HCT116 (cell line): ENCODE measurements at regions not wholly inside any gene's neighbourhood (a gene's known extent, or its start where the extent isn't known, plus 50 kb on each side); places are given as distances from the start of the nearest gene placed in this dataset.

Experiments
- ATAC-seq: fragments of 200-7000 bp; cut with Tn5 transposase; 2 replicates; pipeline ENCODE4 v1.9.1; 2020; ENCODE audit warnings: mild to moderate bottlenecking, moderate library complexity
- BruUV-seq: library from RNA; stranded (reverse); fragments of 400-500 nt; replicated peaks from 2 replicates; lab custom pipeline; 2021; lab: Mats Ljungman, UMichigan
- CTCF ChIA-PET: fragments of 300-600 bp; sonication (Branson Sonifier 250); formaldehyde crosslinking; loops from one replicate; lab custom pipeline; 2021; ENCODE audit warnings: antibody characterized with exemption; lab: Charles Lee
- POLR2A ChIA-PET: fragments of 300-600, 350-600 bp; sonication (Branson Sonifier 250); formaldehyde crosslinking; loops from one replicate; lab custom pipeline; 2021; ENCODE audit warnings: antibody characterized with exemption; lab: Charles Lee
- RAD21 ChIA-PET, 2 experiments: fragments of 300-600 bp; sonication (Branson Sonifier 250); formaldehyde crosslinking; loops; one replicate each; lab custom pipeline; 2023; ENCODE audit warnings: low total read pairs in 2 of 2; ENCODE audit not compliant: uncharacterized antibody in 2 of 2, unreplicated experiment in 2 of 2, low non-redundant PET in 1 of 2; lab: Charles Lee
- DNase-seq: peaks from one replicate; pipeline ENCODE4 v3.0.0-alpha.2; 2010; ENCODE audit warnings: low read depth, low spot score
- H2AFZ ChIP-seq: fragments of 200-600 bp; shearing (Covaris generic), sonication (generic); 2 replicates; pipeline ENCODE4 v1.6.1; 2017; ENCODE audit warnings: low read depth, mixed run types, mixed read lengths, antibody characterized with exemption, low read length; ENCODE audit not compliant: poor library complexity, severe bottlenecking
- H3K27ac ChIP-seq: 2 replicates; pipeline ENCODE4 v1.5.1; 2012; ENCODE audit warnings: low read depth, low read length
- H3K27me3 ChIP-seq: fragments of 200-600 bp; sonication (generic); 2 replicates; pipeline ENCODE4 v1.6.1; 2016; ENCODE audit warnings: mixed run types, low read length, mixed read lengths; ENCODE audit not compliant: insufficient read depth
- H3K36me3 ChIP-seq, 2 experiments: fragments of 200-500 bp in 1 of 2; fragments of 200-600 bp in 1 of 2; sonication (Bioruptor generic) in 1 of 2; sonication (generic) in 1 of 2; 2 replicates each; pipeline versions ENCODE4 v1.5.1 to v1.6.1; 2014 to 2016; ENCODE audit warnings: low read length in 2 of 2, inconsistent platforms in 1 of 2, mixed read lengths in 1 of 2, mixed run types in 1 of 2; ENCODE audit not compliant: insufficient read depth in 2 of 2, control insufficient read depth in 1 of 2
- H3K4me1 ChIP-seq, 2 experiments: fragments of 200-600 bp in 1 of 2; sonication (generic) in 1 of 2; 2 replicates each; pipeline versions ENCODE4 v1.5.1 to v1.6.1; 2012 to 2017; ENCODE audit warnings: low read length in 2 of 2, inconsistent platforms in 1 of 2, mild to moderate bottlenecking in 1 of 2, mixed read lengths in 1 of 2, mixed run types in 1 of 2, moderate library complexity in 1 of 2; ENCODE audit not compliant: insufficient read depth in 2 of 2, control insufficient read depth in 1 of 2
- H3K4me2 ChIP-seq: fragments of 200-600 bp; sonication (generic); 2 replicates; pipeline ENCODE4 v1.6.1; 2017; ENCODE audit warnings: mixed run types, low read length, mixed read lengths
- H3K4me3 ChIP-seq, 2 experiments: fragments of 200-600 bp in 1 of 2; sonication (generic) in 1 of 2; replicated peaks in 1 of 2; 2 replicates each; pipeline ENCODE4 v1.5.1; 2011 to 2016; ENCODE audit warnings: low read length in 2 of 2, control low read depth in 1 of 2, low read depth in 1 of 2, mild to moderate bottlenecking in 1 of 2, mixed read lengths in 1 of 2, mixed run types in 1 of 2
- H3K79me2 ChIP-seq: fragments of 200-600 bp; sonication (generic); 2 replicates; pipeline ENCODE4 v1.6.1; 2017; ENCODE audit warnings: mild to moderate bottlenecking, mixed run types, low read length, moderate library complexity, mixed read lengths; ENCODE audit not compliant: insufficient read depth
- H3K9ac ChIP-seq: fragments of 200-600 bp; sonication (generic); 2 replicates; pipeline ENCODE4 v1.6.1; 2016; ENCODE audit warnings: low read length, mixed read lengths
- H3K9me2 ChIP-seq: fragments of 200-600 bp; sonication (generic), shearing (Covaris generic); 2 replicates; pipeline ENCODE4 v1.6.1; 2017; ENCODE audit warnings: mixed run types, mild to moderate bottlenecking, moderate library complexity; ENCODE audit not compliant: insufficient read depth
- H3K9me3 ChIP-seq, 2 experiments: fragments of 200-500 bp in 1 of 2; fragments of 200-600 bp in 1 of 2; sonication (Bioruptor generic) in 1 of 2; sonication (generic) in 1 of 2; 2 replicates each; pipeline ENCODE4 v1.6.1; 2014 to 2017; ENCODE audit warnings: low read length in 2 of 2, mixed read lengths in 2 of 2, inconsistent platforms in 1 of 2, low read depth in 1 of 2, mild to moderate bottlenecking in 1 of 2, mixed run types in 1 of 2, moderate library complexity in 1 of 2; ENCODE audit not compliant: control insufficient read depth in 1 of 2, insufficient read depth in 1 of 2
- H4K20me1 ChIP-seq: fragments of 200-600 bp; sonication (generic), shearing (Covaris generic); 2 replicates; pipeline ENCODE4 v1.6.1; 2017; ENCODE audit warnings: mixed run types, mild to moderate bottlenecking, moderate library complexity; ENCODE audit not compliant: insufficient read depth
- ATF3 ChIP-seq: IDR thresholded peaks from 2 replicates; pipeline ENCODE4 v1.6.1; 2012
- CBX3 ChIP-seq: IDR thresholded peaks from 2 replicates; pipeline ENCODE4 v1.6.1; 2012; ENCODE audit warnings: low read depth
- CEBPB ChIP-seq: IDR thresholded peaks from 2 replicates; pipeline ENCODE4 v1.6.1; 2012; ENCODE audit warnings: low read depth
- EGR1 ChIP-seq: IDR thresholded peaks from 2 replicates; pipeline ENCODE4 v1.6.1; 2012; ENCODE audit warnings: low read depth
- JUND ChIP-seq: IDR thresholded peaks from 2 replicates; pipeline ENCODE4 v1.6.1; 2012
- POLR2AphosphoS5 ChIP-seq: IDR thresholded peaks from 2 replicates; pipeline ENCODE4 v1.6.1; 2011; ENCODE audit warnings: mild to moderate bottlenecking, low read depth, low read length, moderate library complexity
- RAD21 ChIP-seq: IDR thresholded peaks from 2 replicates; pipeline ENCODE4 v1.6.1; 2012; ENCODE audit warnings: low read depth, mild to moderate bottlenecking
- SP1 ChIP-seq: IDR thresholded peaks from 2 replicates; pipeline ENCODE4 v1.6.1; 2012; ENCODE audit warnings: low read depth
- ZNF274 ChIP-seq: fragments of 200-500 bp; sonication (Bioruptor generic); IDR thresholded peaks from 2 replicates; pipeline ENCODE4 v1.6.1; 2014; ENCODE audit warnings: mild to moderate bottlenecking, low read depth, low read length, inconsistent platforms
- intact Hi-C: fragments of 100-400 bp; cut with micrococcal nuclease; formaldehyde crosslinking; loops from 2 replicates; pipeline ENCODE4 v1.10.0; 2022
- TF ChIP-seq, protein P1 (sequence below): IDR thresholded peaks from 2 replicates; pipeline ENCODE4 v1.6.1; 2012; ENCODE audit warnings: low read depth

- TF ChIP-seq POLR2AphosphoS5 (no peak), JUND (no peak), CBX3 (no peak), RAD21 (no peak), ZNF274 (no peak)
Measured at GRCh38 chr5:51494821-51495220, 111.6 kb downstream of the ISL1 start (continued).

DNA sequence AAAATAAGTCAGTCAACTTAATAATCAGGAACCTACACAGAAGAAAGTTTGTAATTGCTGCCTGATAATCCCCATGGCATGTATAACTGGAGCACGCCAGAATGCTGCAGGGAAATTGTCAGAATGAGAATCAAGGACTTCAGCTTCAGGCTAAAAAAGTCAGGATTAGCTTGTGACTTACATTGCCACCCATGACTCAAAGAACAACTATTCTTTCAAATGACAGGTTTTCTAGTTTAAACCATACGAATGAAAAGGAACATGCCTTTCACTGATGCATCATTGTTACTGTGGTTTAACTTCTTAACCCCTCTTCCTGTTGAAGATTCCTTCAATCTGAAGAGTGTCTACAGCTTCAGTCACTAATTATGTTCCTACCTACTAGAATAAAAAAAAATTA is 112.4 kb downstream of the ISL1 start:
- DNase-seq (no peak), ATAC-seq (no peak; the same call in 1 of the 2 replicates)
- no peaks in the 10 kb centered on the region for H3K36me3 ChIP-seq
- no peak overlapping the region for H3K9ac ChIP-seq
- BruUV-seq, result no TSS peak
- intact Hi-C loops, result no loop called here
- H3K27me3 ChIP-seq, result no peaks in the 10 kb centered on the region
- H2AFZ ChIP-seq, result no peak overlapping the region
- no peak overlapping the region for H3K4me3 ChIP-seq
- H3K27ac ChIP-seq, result no peak overlapping the region
- H3K4me1 ChIP-seq, result peaks cover 0 to 3% of the 10 kb centered on the region in 2 experiments; a peak in 1 of 4 replicates
- H4K20me1 ChIP-seq, result no peaks in the 10 kb centered on the region
- POLR2A ChIA-PET, result no interaction called here
- no peaks in the 10 kb centered on the region for H3K79me2 ChIP-seq
- H3K9me3 ChIP-seq, result no peaks in the 10 kb centered on the region; a peak in 1 of 4 replicates
- H3K9me2 ChIP-seq, result no peaks in the 10 kb centered on the region
- CTCF ChIA-PET, result no interaction called here
- RAD21 ChIA-PET, result no interaction called here
- peak overlapping the region; percentile 24 for H3K4me2 ChIP-seq
- TF ChIP-seq EGR1 (no peak), POLR2AphosphoS5 (no peak), CEBPB (no peak), ZNF274 (no peak), ATF3 (no peak), SP1 (no peak)
- TF ChIP-seq, protein P1, sequence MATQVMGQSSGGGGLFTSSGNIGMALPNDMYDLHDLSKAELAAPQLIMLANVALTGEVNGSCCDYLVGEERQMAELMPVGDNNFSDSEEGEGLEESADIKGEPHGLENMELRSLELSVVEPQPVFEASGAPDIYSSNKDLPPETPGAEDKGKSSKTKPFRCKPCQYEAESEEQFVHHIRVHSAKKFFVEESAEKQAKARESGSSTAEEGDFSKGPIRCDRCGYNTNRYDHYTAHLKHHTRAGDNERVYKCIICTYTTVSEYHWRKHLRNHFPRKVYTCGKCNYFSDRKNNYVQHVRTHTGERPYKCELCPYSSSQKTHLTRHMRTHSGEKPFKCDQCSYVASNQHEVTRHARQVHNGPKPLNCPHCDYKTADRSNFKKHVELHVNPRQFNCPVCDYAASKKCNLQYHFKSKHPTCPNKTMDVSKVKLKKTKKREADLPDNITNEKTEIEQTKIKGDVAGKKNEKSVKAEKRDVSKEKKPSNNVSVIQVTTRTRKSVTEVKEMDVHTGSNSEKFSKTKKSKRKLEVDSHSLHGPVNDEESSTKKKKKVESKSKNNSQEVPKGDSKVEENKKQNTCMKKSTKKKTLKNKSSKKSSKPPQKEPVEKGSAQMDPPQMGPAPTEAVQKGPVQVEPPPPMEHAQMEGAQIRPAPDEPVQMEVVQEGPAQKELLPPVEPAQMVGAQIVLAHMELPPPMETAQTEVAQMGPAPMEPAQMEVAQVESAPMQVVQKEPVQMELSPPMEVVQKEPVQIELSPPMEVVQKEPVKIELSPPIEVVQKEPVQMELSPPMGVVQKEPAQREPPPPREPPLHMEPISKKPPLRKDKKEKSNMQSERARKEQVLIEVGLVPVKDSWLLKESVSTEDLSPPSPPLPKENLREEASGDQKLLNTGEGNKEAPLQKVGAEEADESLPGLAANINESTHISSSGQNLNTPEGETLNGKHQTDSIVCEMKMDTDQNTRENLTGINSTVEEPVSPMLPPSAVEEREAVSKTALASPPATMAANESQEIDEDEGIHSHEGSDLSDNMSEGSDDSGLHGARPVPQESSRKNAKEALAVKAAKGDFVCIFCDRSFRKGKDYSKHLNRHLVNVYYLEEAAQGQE, result no peak
